Nephron progenitor cell (in vitro differentiated cells): ENCODE measurements at regions not wholly inside any gene's neighbourhood (a gene's known extent, or its start where the extent isn't known, plus 50 kb on each side); places are given as distances from the start of the nearest gene placed in this dataset.

ENCODE experiments used
- DNase-seq: peaks from one replicate; pipeline ENCODE4 v3.0.0; 2021
- H3K27ac Mint-ChIP-seq: 2 replicates; pipeline ENCODE4 v1.8.0; 2021; ENCODE audit warnings: mild to moderate bottlenecking, moderate library complexity, mixed read lengths
- H3K27me3 Mint-ChIP-seq: 2 replicates; pipeline ENCODE4 v1.8.0; 2021; ENCODE audit warnings: mild to moderate bottlenecking, low read depth, mixed read lengths; ENCODE audit not compliant: poor library complexity
- H3K36me3 Mint-ChIP-seq: 2 replicates; pipeline ENCODE4 v1.8.0; 2021; ENCODE audit warnings: low read depth, mixed read lengths
- H3K4me1 Mint-ChIP-seq: 2 replicates; pipeline ENCODE4 v1.8.0; 2021; ENCODE audit warnings: mixed read lengths
- H3K4me3 Mint-ChIP-seq: 2 replicates; pipeline ENCODE4 v1.8.0; 2021; ENCODE audit warnings: mild to moderate bottlenecking, moderate library complexity, mixed read lengths
- H3K9me3 Mint-ChIP-seq: 2 replicates; pipeline ENCODE4 v1.8.0; 2021; ENCODE audit warnings: mild to moderate bottlenecking, moderate library complexity, mixed read lengths
- CTCF ChIP-seq: fragments of 200-600 bp; sonication (generic); IDR thresholded peaks from 2 replicates; pipeline ENCODE4 v1.5.0; 2021; ENCODE audit warnings: antibody characterized with exemption

GRCh38 chr5:92126182-92126581 lies 743.1 kb upstream of the ARRDC3 start:
- no peaks in the 10 kb centered on the region for H3K36me3 Mint-ChIP-seq
- no peak overlapping the region for H3K4me3 Mint-ChIP-seq
- no peak for DNase-seq
- H3K27me3 Mint-ChIP-seq: no peaks in the 10 kb centered on the region
- no peak overlapping the region for H3K27ac Mint-ChIP-seq
- no peak for TF ChIP-seq CTCF
- no peaks in the 10 kb centered on the region for H3K4me1 Mint-ChIP-seq
- no peaks in the 10 kb centered on the region for H3K9me3 Mint-ChIP-seq

DNA sequence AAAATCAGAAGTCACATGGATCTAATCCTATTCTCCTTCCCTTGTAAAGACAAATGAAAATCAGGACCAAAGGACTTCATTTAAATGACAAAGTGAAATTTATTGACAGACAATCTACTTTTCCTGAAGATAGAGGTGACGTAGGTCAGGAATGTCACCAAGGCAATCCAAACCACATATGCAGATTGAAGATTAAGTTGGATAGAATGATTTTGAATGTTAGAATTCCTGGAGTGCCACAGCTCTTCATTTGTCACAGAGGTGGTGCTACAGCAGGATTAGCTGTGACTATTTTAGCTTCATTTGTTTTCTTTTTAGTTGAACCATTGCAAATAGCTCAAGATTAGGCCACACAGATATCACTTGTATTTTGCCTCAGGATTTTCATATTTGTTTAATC lies 736.0 kb upstream of the ARRDC3 start:
- DNase-seq: no peak
- Mint-ChIP-seq H3K27me3 (peaks cover 3% of the 10 kb centered on the region), H3K36me3 (no peaks in the 10 kb centered on the region), H3K9me3 (no peaks in the 10 kb centered on the region), H3K27ac (no peak overlapping the region), H3K4me3 (no peak overlapping the region), H3K4me1 (no peaks in the 10 kb centered on the region)
- no peak for TF ChIP-seq CTCF

DNA sequence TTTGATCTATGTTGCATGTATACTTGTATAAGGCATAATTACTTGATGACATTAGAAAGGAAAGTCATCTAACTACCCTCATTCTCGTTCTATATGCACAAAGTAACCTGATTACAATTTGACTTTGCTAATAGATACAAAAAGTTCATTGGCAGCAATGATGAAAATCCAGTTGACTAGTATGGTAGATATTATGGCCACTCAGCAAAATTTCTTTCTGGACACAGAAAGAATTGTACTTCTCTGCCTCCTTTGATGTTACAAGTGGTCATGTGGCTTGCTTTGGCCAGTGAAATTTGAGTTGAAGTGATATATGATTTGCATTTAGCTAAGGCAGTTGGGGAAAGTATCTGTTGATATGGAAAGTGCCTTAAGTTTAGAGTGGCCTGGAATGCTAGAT lies 723.7 kb upstream of the ARRDC3 start:
- no peaks in the 10 kb centered on the region for H3K36me3 Mint-ChIP-seq

DNA sequence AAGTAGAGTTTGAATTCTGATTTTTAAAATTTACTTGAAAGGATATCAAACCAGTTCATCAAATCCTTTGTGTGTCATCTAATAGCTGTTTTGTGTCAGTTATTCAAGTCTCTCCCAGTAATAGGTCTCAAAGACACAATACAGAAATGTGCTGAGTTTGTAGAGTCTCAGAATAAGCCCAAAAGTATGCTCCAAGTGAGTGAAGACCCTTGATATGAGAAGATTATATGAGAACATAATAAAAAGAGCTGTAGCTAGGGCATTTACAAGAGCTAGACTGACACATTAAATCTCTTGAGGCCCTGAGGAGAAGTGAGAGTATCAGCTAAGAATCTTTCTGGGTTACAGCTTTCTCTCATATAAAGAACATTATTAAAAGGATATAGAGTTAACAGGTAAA lies 721.0 kb upstream of the ARRDC3 start:
- Mint-ChIP-seq H3K4me3 (no peak overlapping the region), H3K36me3 (no peaks in the 10 kb centered on the region), H3K4me1 (no peaks in the 10 kb centered on the region), H3K27me3 (peaks cover 4% of the 10 kb centered on the region), H3K27ac (no peak overlapping the region), H3K9me3 (no peaks in the 10 kb centered on the region)
- TF ChIP-seq CTCF: no peak
- no peak for DNase-seq

More for the DNA sequence above, 723.7 kb upstream of the ARRDC3 start:
- no peak for TF ChIP-seq CTCF
- H3K4me1 Mint-ChIP-seq: no peaks in the 10 kb centered on the region
- no peak overlapping the region for H3K4me3 Mint-ChIP-seq
- DNase-seq: no peak
- H3K27me3 Mint-ChIP-seq: peaks cover 4% of the 10 kb centered on the region
- H3K9me3 Mint-ChIP-seq: no peaks in the 10 kb centered on the region
- no peak overlapping the region for H3K27ac Mint-ChIP-seq

- Mint-ChIP-seq H3K4me3 (no peak overlapping the region), H3K4me1 (no peaks in the 10 kb centered on the region), H3K9me3 (no peaks in the 10 kb centered on the region), H3K27ac (no peak overlapping the region), H3K27me3 (peaks cover 4% of the 10 kb centered on the region), H3K36me3 (no peaks in the 10 kb centered on the region)
- TF ChIP-seq CTCF: no peak
- no peak for DNase-seq
These were observed 719.2 kb upstream of the ARRDC3 start for GRCh38 chr5:92102313-92102712.

- Mint-ChIP-seq H3K36me3 (no peaks in the 10 kb centered on the region), H3K27ac (no peak overlapping the region), H3K9me3 (no peaks in the 10 kb centered on the region), H3K4me3 (no peak overlapping the region), H3K27me3 (peaks cover 4% of the 10 kb centered on the region), H3K4me1 (no peaks in the 10 kb centered on the region)
- no peak for DNase-seq
- TF ChIP-seq CTCF: no peak
These were observed 709.1 kb upstream of the ARRDC3 start for GRCh38 chr5:92092239-92092638.
